PC-9 (cell line): ENCODE measurements at regions not wholly inside any gene's neighbourhood (a gene's known extent, or its start where the extent isn't known, plus 50 kb on each side); places are given as distances from the start of the nearest gene placed in this dataset.

Source experiments
- BruUV-seq: library from RNA; stranded (reverse); fragments of 400-500 nt; replicated peaks from 2 replicates; lab custom pipeline; 2021; lab: Mats Ljungman, UMichigan
- CTCF ChIA-PET: fragments of 300-600 bp; sonication (Branson Sonifier 250); formaldehyde crosslinking; loops from one replicate; lab custom pipeline; 2022; ENCODE audit warnings: antibody characterized with exemption; lab: Charles Lee
- POLR2A ChIA-PET: fragments of 300-600 bp; sonication (Branson Sonifier 250); formaldehyde crosslinking; loops from one replicate; lab custom pipeline; 2022; ENCODE audit warnings: antibody characterized with exemption; ENCODE audit not compliant: unreplicated experiment; lab: Charles Lee
- DNase-seq, 2 experiments: peaks; one replicate each; pipeline versions ENCODE4 v3.0.0 to v3.0.0-alpha.2; 2015 to 2022; ENCODE audit warnings: mixed read lengths in 1 of 2
- H2AFZ ChIP-seq: fragments of 200-600 bp; sonication (generic); 2 replicates; pipeline ENCODE4 v1.8.1; 2017; ENCODE audit warnings: antibody characterized with exemption
- H3F3A ChIP-seq: fragments of 200-600 bp; sonication (generic); 2 replicates; pipeline ENCODE4 v1.8.1; 2017; ENCODE audit warnings: antibody characterized with exemption, mild to moderate bottlenecking, low read depth; ENCODE audit not compliant: insufficient read depth
- H3K27ac ChIP-seq: fragments of 200-600 bp; sonication (generic); 2 replicates; pipeline ENCODE4 v1.6.1; 2016; ENCODE audit warnings: mixed run types
- H3K27me3 ChIP-seq: fragments of 200-600 bp; sonication (generic); 2 replicates; pipeline ENCODE4 v1.6.1; 2016; ENCODE audit warnings: low read depth, mixed run types; ENCODE audit not compliant: insufficient read depth
- H3K36me3 ChIP-seq: fragments of 200-600 bp; sonication (generic); 2 replicates; pipeline ENCODE4 v1.6.1; 2016; ENCODE audit warnings: low read depth, mixed run types
- H3K4me1 ChIP-seq: fragments of 200-600 bp; sonication (generic); replicated peaks from 2 replicates; pipeline ENCODE4 v1.6.1; 2016; ENCODE audit warnings: mixed run types; ENCODE audit not compliant: insufficient read depth
- H3K4me2 ChIP-seq: fragments of 200-600 bp; sonication (generic); 2 replicates; pipeline ENCODE4 v1.6.1; 2017; ENCODE audit warnings: mixed run types
- H3K4me3 ChIP-seq: fragments of 200-600 bp; sonication (generic); 2 replicates; pipeline ENCODE4 v1.6.1; 2016; ENCODE audit warnings: mixed run types
- H3K79me2 ChIP-seq: fragments of 200-600 bp; sonication (generic); 2 replicates; pipeline ENCODE4 v1.6.1; 2017; ENCODE audit warnings: low read depth, mixed run types
- H3K9me2 ChIP-seq: fragments of 200-600 bp; sonication (generic); 2 replicates; pipeline ENCODE4 v1.8.1; 2017; ENCODE audit warnings: mild to moderate bottlenecking; ENCODE audit not compliant: insufficient read depth
- H3K9me3 ChIP-seq: fragments of 200-600 bp; sonication (generic); 2 replicates; pipeline ENCODE4 v1.8.1; 2016; ENCODE audit warnings: low read depth; ENCODE audit not compliant: insufficient read depth
- H4K20me1 ChIP-seq: fragments of 200-600 bp; sonication (generic); 2 replicates; pipeline ENCODE4 v1.8.1; 2017; ENCODE audit not compliant: insufficient read depth
- CTCF ChIP-seq: fragments of 200-600 bp; sonication (generic); conservative IDR thresholded peaks from 2 replicates; pipeline ENCODE4 v1.6.1; 2017; ENCODE audit warnings: mixed run types, antibody characterized with exemption, mild to moderate bottlenecking, moderate library complexity
- EZH2 ChIP-seq: fragments of 200-600 bp; sonication (generic); IDR thresholded peaks from 2 replicates; pipeline ENCODE4 v1.8.0; 2017; ENCODE audit warnings: antibody characterized with exemption, low read depth
- intact Hi-C: fragments of 100-400 bp; cut with micrococcal nuclease; formaldehyde crosslinking; loops from one replicate; pipeline ENCODE4 v1.10.0; 2022; ENCODE audit not compliant: unreplicated experiment

GRCh38 chr11:123314972-123315371 is 115.1 kb upstream of the GRAMD1B start:
- no peaks in the 10 kb centered on the region for H3K4me1 ChIP-seq
- CTCF ChIA-PET, result no interaction called here
- no peaks in the 10 kb centered on the region for H3K9me3 ChIP-seq
- no peak overlapping the region for H2AFZ ChIP-seq
- H3K4me3 ChIP-seq, result no peak overlapping the region
- TF ChIP-seq EZH2 (no peak), CTCF (no peak)
- no peak for DNase-seq
- H3K4me2 ChIP-seq, result no peak overlapping the region
- peaks cover 23% of the 10 kb centered on the region; the same call in 1 of the 2 replicates for H3K27me3 ChIP-seq
- intact Hi-C loops, result no loop called here
- H3K27ac ChIP-seq, result no peak overlapping the region
- no peaks in the 10 kb centered on the region; the same call in 1 of the 2 replicates for H3K9me2 ChIP-seq
- H3K36me3 ChIP-seq, result no peaks in the 10 kb centered on the region
- H3K79me2 ChIP-seq, result no peaks in the 10 kb centered on the region
- no peaks in the 10 kb centered on the region for H4K20me1 ChIP-seq
- POLR2A ChIA-PET, result no interaction called here
- no peaks in the 10 kb centered on the region for H3F3A ChIP-seq
- BruUV-seq, result no TSS peak

- DNase-seq, result no peak
- no peak overlapping the region for H3K4me2 ChIP-seq
- no peaks in the 10 kb centered on the region for H3K36me3 ChIP-seq
- no peaks in the 10 kb centered on the region for H3F3A ChIP-seq
- H3K9me2 ChIP-seq, result no peaks in the 10 kb centered on the region; the same call in 1 of the 2 replicates
- no peak overlapping the region for H2AFZ ChIP-seq
- no peaks in the 10 kb centered on the region for H3K9me3 ChIP-seq
- no TSS peak for BruUV-seq
- intact Hi-C loops, result no loop called here
- no peaks in the 10 kb centered on the region for H3K79me2 ChIP-seq
- peaks cover 19% of the 10 kb centered on the region; the same call in 1 of the 2 replicates for H3K27me3 ChIP-seq
- no peak overlapping the region for H3K27ac ChIP-seq
- CTCF ChIA-PET, result interaction anchor here (0.7 kb wide), 1 partner anchor 54 kb away, joined by 3 read pairs; no protein-coding TSS in a partner anchor
- no peaks in the 10 kb centered on the region for H4K20me1 ChIP-seq
- no peak overlapping the region for H3K4me3 ChIP-seq
- TF ChIP-seq CTCF, result no peak
- no peak for TF ChIP-seq EZH2
- POLR2A ChIA-PET, result no interaction called here
- no peaks in the 10 kb centered on the region for H3K4me1 ChIP-seq
These were observed 116.8 kb upstream of the GRAMD1B start for GRCh38 chr11:123313262-123313661.

GRCh38 chr11:123308077-123308476 is 113.0 kb upstream of the CLMP start:
- Histone ChIP-seq H3K9me2 (no peaks in the 10 kb centered on the region), H3K79me2 (no peaks in the 10 kb centered on the region), H3K4me3 (no peak overlapping the region), H3F3A (no peaks in the 10 kb centered on the region), H2AFZ (no peak overlapping the region), H3K9me3 (no peaks in the 10 kb centered on the region), H3K4me1 (no peaks in the 10 kb centered on the region), H3K4me2 (no peak overlapping the region), H3K36me3 (no peaks in the 10 kb centered on the region), H3K27ac (no peak overlapping the region), H3K27me3 (no peaks in the 10 kb centered on the region), H4K20me1 (no peaks in the 10 kb centered on the region)
- ChIA-PET POLR2A (no interaction called here), CTCF (no interaction called here)
- intact Hi-C loops, result loop anchor here (10.0 kb wide), 1 partner anchor 267 kb away; no protein-coding TSS in a partner anchor
- no peak for TF ChIP-seq CTCF
- TF ChIP-seq EZH2, result no peak
- no peak for DNase-seq
- no TSS peak for BruUV-seq
